Colonic mucosa (tissue), 4 donors: ENCODE measurements at regions not wholly inside any gene's neighbourhood (a gene's known extent, or its start where the extent isn't known, plus 50 kb on each side); places are given as distances from the start of the nearest gene placed in this dataset.

Source experiments
- DNase-seq: peaks from one replicate; pipeline ENCODE4 v3.0.0-alpha.2; 2020
- H3K27ac ChIP-seq: fragments of 200-600 bp; one replicate; pipeline ENCODE4 v1.8.0; 2021
- H3K27me3 ChIP-seq: fragments of 200-600 bp; one replicate; pipeline ENCODE4 v1.8.0; 2021
- H3K36me3 ChIP-seq: fragments of 200-600 bp; one replicate; pipeline ENCODE4 v1.8.0; 2021
- H3K4me1 ChIP-seq: fragments of 200-600 bp; one replicate; pipeline ENCODE4 v1.8.0; 2021; ENCODE audit warnings: mild to moderate bottlenecking
- H3K4me3 ChIP-seq: fragments of 200-600 bp; one replicate; pipeline ENCODE4 v1.8.0; 2021
- H3K9ac ChIP-seq, 2 donors: one replicate each; pipeline ENCODE4 v1.7.0; 2013; ENCODE audit warnings: control low read depth in 2 of 2, low read depth in 2 of 2, low read length in 2 of 2
- H3K9me3 ChIP-seq: fragments of 200-600 bp; one replicate; pipeline ENCODE4 v1.8.0; 2021
- intact Hi-C: fragments of 100-400 bp; cut with DNase I; formaldehyde crosslinking; loops from one replicate; pipeline ENCODE4 v1.14.1; 2022
- TF ChIP-seq, protein P1 (sequence below): fragments of 200-600 bp; IDR thresholded peaks from one replicate; pipeline ENCODE4 v1.8.0; 2022; ENCODE audit warnings: antibody characterized with exemption, mild to moderate bottlenecking
- donor health status: healthy.
- donor health status: DM: no; HTN: no; CAD: no.
- donor health status: DM: no; HTN: no; CAD: no.

DNA sequence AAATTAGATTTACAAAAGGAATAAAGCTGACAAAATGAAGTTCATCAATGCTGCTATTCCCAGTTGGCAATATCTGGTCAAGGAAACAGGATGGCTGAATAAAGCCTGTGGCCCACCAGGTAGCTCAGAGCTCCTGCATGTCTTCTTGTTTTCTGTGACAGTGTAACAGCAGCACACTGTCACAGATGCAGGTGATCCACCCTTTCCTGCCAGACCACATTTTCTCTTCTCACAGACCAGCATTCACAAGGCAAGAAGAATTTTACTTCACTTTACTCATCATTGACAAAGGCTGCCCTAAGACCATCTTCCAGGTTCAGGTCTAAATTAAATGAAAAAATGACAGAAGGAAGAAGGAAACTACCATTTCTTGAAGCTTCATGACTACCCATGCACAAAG is 166.2 kb upstream of the MEIS1 start:
- Histone ChIP-seq H3K36me3 (no peaks in the 10 kb centered on the region), H3K4me3 (no peak overlapping the region), H3K27me3 (no peaks in the 10 kb centered on the region), H3K9me3 (no peaks in the 10 kb centered on the region), H3K9ac (no peak overlapping the region), H3K4me1 (no peaks in the 10 kb centered on the region), H3K27ac (no peak overlapping the region)
- no peak for DNase-seq
- intact Hi-C loops = no loop called here
- TF ChIP-seq, protein P1, sequence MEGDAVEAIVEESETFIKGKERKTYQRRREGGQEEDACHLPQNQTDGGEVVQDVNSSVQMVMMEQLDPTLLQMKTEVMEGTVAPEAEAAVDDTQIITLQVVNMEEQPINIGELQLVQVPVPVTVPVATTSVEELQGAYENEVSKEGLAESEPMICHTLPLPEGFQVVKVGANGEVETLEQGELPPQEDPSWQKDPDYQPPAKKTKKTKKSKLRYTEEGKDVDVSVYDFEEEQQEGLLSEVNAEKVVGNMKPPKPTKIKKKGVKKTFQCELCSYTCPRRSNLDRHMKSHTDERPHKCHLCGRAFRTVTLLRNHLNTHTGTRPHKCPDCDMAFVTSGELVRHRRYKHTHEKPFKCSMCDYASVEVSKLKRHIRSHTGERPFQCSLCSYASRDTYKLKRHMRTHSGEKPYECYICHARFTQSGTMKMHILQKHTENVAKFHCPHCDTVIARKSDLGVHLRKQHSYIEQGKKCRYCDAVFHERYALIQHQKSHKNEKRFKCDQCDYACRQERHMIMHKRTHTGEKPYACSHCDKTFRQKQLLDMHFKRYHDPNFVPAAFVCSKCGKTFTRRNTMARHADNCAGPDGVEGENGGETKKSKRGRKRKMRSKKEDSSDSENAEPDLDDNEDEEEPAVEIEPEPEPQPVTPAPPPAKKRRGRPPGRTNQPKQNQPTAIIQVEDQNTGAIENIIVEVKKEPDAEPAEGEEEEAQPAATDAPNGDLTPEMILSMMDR = no peak

DNA sequence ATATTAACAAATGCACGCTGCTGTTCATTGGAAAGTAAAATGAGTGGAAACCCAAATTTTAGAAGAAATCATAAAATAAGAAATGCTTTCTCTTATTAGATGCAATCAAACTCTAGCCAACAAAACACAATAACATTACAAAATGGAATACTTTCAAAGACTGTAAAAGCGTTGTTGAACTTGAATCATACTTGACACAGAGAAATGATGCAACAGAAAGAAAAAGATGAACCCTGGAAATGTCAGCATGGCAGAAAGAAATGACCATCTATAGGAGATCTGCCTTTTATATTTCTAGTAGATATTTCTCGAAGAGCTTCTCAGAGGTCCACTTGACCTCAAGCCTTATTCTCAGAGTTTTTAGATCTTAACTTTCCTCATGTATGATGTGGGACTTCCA is 170.6 kb upstream of the MEIS1 start:
- Histone ChIP-seq H3K27ac (no peak overlapping the region), H3K36me3 (no peaks in the 10 kb centered on the region)
- intact Hi-C loops = no loop called here

DNA sequence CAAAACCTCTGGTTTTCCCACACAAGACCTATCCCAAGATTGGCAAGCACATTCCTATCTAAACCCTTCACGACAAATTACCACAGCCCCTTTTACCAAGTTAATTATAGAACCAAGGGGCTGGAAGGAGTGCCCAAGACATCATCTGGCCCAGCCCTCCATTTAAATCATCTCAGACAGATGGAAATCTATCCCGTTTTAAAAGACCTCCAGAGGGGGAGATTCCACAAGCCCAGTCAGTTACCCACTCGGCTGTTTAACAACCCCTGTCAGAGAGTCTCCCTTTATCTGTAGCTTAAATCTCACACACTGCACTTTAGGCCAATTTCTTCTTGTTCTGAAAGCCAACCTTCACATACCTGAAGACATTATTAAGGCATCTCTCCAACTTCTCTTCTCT is 179.1 kb upstream of the MEIS1 start:
- Histone ChIP-seq H3K27me3 (no peaks in the 10 kb centered on the region), H3K4me3 (no peak overlapping the region), H3K4me1 (no peaks in the 10 kb centered on the region), H3K9me3 (no peaks in the 10 kb centered on the region), H3K27ac (no peak overlapping the region), H3K9ac (no peak overlapping the region), H3K36me3 (no peaks in the 10 kb centered on the region)
- intact Hi-C loops = no loop called here
- TF ChIP-seq, protein P1 = no peak
- no peak for DNase-seq

More for the DNA sequence above, 170.6 kb upstream of the MEIS1 start:
- TF ChIP-seq, protein P1 = no peak
- H3K4me1 ChIP-seq = no peaks in the 10 kb centered on the region
- no peaks in the 10 kb centered on the region for H3K27me3 ChIP-seq
- H3K4me3 ChIP-seq = no peak overlapping the region
- no peaks in the 10 kb centered on the region for H3K9me3 ChIP-seq
- no peak for DNase-seq
- no peak overlapping the region for H3K9ac ChIP-seq

DNA sequence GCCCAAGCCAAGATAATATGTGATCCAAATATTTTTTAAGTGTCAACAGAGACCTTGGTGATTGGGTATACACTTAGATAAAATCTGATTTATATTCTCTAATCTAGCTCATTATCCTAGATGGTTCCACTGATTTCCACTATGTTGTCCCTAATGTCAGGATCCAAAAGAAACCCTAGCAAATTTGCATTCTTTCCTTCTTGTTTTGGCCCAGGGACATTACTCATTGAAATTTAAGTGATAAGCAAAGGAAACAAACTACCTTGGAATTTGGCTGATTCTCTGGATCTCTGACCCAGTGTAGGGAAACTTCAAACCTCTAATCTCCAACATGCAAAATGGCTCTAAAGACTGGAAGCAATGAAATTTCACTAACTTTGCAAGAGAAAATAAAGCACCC is 179.8 kb upstream of the MEIS1 start:
- DNase-seq = no peak
- no peaks in the 10 kb centered on the region for H3K4me1 ChIP-seq
- no peak overlapping the region for H3K4me3 ChIP-seq
- H3K27ac ChIP-seq = no peak overlapping the region
- H3K36me3 ChIP-seq = no peaks in the 10 kb centered on the region
- intact Hi-C loops = no loop called here
- H3K9me3 ChIP-seq = no peaks in the 10 kb centered on the region
- H3K9ac ChIP-seq = no peak overlapping the region
- TF ChIP-seq, protein P1 = no peak
- no peaks in the 10 kb centered on the region for H3K27me3 ChIP-seq

DNA sequence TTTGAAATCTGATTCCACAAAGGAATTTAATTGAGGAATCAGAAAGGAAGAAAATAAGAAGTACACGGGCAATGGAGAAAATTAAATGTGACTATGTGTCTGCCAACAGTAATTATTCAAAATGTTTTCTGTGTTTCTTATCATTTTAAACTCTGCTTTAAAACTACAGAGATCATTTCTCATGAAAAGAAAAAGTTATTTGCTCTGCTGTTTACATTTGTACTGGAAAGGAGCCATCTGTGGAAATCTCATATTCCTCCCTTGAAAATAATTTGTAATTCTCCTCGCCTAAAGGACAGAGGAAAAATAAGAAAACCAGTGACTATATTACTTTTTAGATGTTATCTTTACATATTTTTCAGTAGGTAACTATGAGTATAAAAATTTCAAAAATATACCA is 181.9 kb upstream of the MEIS1 start:
- no peaks in the 10 kb centered on the region for H3K4me1 ChIP-seq
- no peak for DNase-seq
- no peak overlapping the region for H3K27ac ChIP-seq
- TF ChIP-seq, protein P1 = no peak
- H3K36me3 ChIP-seq = no peaks in the 10 kb centered on the region
- no peaks in the 10 kb centered on the region for H3K27me3 ChIP-seq
- no peaks in the 10 kb centered on the region for H3K9me3 ChIP-seq
- no peak overlapping the region for H3K4me3 ChIP-seq
- no peak overlapping the region for H3K9ac ChIP-seq
- intact Hi-C loops = no loop called here

DNA sequence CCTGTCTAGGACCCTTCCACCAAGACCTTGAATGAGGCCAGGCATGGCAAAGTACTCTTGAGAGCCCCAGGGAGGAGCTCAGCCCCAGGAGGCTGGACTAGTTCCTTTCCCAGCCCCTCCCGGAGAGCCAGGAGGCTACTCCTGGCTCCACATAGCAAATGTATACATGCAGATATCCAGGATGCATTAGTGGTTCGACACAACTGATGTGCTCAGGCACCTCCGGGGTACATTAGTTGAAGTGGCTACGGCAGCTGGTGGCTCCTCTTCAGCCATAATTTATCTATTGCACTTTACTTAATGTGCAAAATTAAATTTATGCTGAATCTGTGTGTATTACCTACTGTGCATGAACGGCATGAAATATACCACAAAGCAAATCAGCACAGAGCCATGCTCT is 182.8 kb upstream of the MEIS1 start:
- Histone ChIP-seq H3K36me3 (no peaks in the 10 kb centered on the region), H3K4me1 (no peaks in the 10 kb centered on the region), H3K4me3 (no peak overlapping the region), H3K9ac (no peak overlapping the region), H3K27ac (no peak overlapping the region), H3K27me3 (no peaks in the 10 kb centered on the region), H3K9me3 (no peaks in the 10 kb centered on the region)
- TF ChIP-seq, protein P1 = no peak
- no peak for DNase-seq
- intact Hi-C loops = no loop called here
